ENCODE measurements at regions not wholly inside any gene's neighbourhood (a gene's known extent, or its start where the extent isn't known, plus 50 kb on each side); places are given as distances from the start of the nearest gene placed in this dataset.

- TF ChIP-seq ZNF670 (tag by site-specific recombination; IDR thresholded peaks at IDR 0.05; ENCODE audit: low read depth) (no peak), ZNF473 (tag by site-specific recombination; IDR thresholded peaks at IDR 0.05) (no peak), HIC1 (tag by site-specific recombination; IDR thresholded peaks at IDR 0.05) (no peak), ZNF10 (tag by site-specific recombination; IDR thresholded peaks at IDR 0.05) (no peak), ZNF560 (tag by site-specific recombination; IDR thresholded peaks at IDR 0.05; ENCODE audit: borderline replicate concordance) (no peak), BCL11A (tag by site-specific recombination; IDR thresholded peaks at IDR 0.05; ENCODE audit: low read depth) (no peak), PRDM2 (tag by site-specific recombination; IDR thresholded peaks at IDR 0.05; ENCODE audit: borderline replicate concordance) (no peak)
Measured at GRCh38 chr7:4604456-4604940, 77.6 kb upstream of the FOXK1 start (continued).

- no peaks in the 10 kb centered on the region for H3K9me3 ChIP-seq (ENCODE audit: control insufficient read depth, insufficient read depth, low read depth, low read length)
- H3K36me3 ChIP-seq (ENCODE audit: control insufficient read depth in 2 of 2, insufficient read depth in 1 of 2, low read length in 2 of 2) = no peaks in the 10 kb centered on the region
- no peak overlapping the region for H3K27ac ChIP-seq (ENCODE audit: extremely low read depth, low read depth, low read length)
- no peak overlapping the region for H3K4me3 ChIP-seq (ENCODE audit: low read depth, low read length)
- POLR2A ChIA-PET = no interaction called here
- no peaks in the 10 kb centered on the region for H3K4me1 ChIP-seq (ENCODE audit: control insufficient read depth, insufficient read depth, low read length)
- CTCF ChIA-PET = interaction anchor here (1.0 kb wide), 1 partner anchor 25 kb away, joined by 4 read pairs; no protein-coding TSS in a partner anchor
- TF ChIP-seq ZNF350 (tag by site-specific recombination; IDR thresholded peaks at IDR 0.05) (no peak), KLF8 (tag by site-specific recombination; IDR thresholded peaks at IDR 0.05) (no peak), RBAK (tag by site-specific recombination; IDR thresholded peaks at IDR 0.05) (no peak), ZNF704 (tag by site-specific recombination; IDR thresholded peaks at IDR 0.05) (no peak), KLF10 (tag by site-specific recombination; IDR thresholded peaks at IDR 0.05) (no peak), TSHZ1 (tag by site-specific recombination; IDR thresholded peaks at IDR 0.05; ENCODE audit: borderline replicate concordance) (no peak), ZNF394 (tag by site-specific recombination; IDR thresholded peaks at IDR 0.05; ENCODE audit: borderline replicate concordance) (no peak), ZBTB11 (tag by site-specific recombination; conservative IDR thresholded peaks at IDR 0.05; ENCODE audit: low read depth) (no peak), ZNF335 (tag by site-specific recombination; conservative IDR thresholded peaks at IDR 0.05) (no peak), ZNF148 (tag by site-specific recombination; IDR thresholded peaks at IDR 0.05; ENCODE audit: borderline replicate concordance) (no peak)
Measured at GRCh38 chr7:4606797-4607196, 75.3 kb upstream of the FOXK1 start.

All from HEK293 (cell line).